B cell (primary cell): ENCODE measurements at regions not wholly inside any gene's neighbourhood (a gene's known extent, or its start where the extent isn't known, plus 50 kb on each side); places are given as distances from the start of the nearest gene placed in this dataset.

Source experiments
- ATAC-seq: fragments of 200-7000 bp; cut with Tn5 transposase; one replicate; pipeline ENCODE4 v1.10.0; 2021; ENCODE audit warnings: low read depth, mild to moderate bottlenecking, moderate number of reproducible peaks, moderate library complexity
- CTCF ChIA-PET: fragments of 350-600 bp; sonication (Branson Sonifier 250); formaldehyde crosslinking; loops from one replicate; lab custom pipeline; 2021; ENCODE audit warnings: antibody characterized with exemption, inconsistent platforms; lab: Charles Lee
- POLR2A ChIA-PET: fragments of 350-600 bp; sonication (Branson Sonifier 250); formaldehyde crosslinking; loops from one replicate; lab custom pipeline; 2021; ENCODE audit warnings: antibody characterized with exemption; lab: Charles Lee
- DNase-seq: peaks from one replicate; pipeline ENCODE4 v3.0.0; 2013
- H2AFZ ChIP-seq: 2 replicates; pipeline ENCODE4 v1.6.1; 2012; ENCODE audit warnings: mild to moderate bottlenecking, low read depth, low read length; ENCODE audit not compliant: insufficient read depth, poor library complexity, severe bottlenecking
- H3K27ac ChIP-seq, 2 donors: 1 replicate in 1 of 2; 2 replicates in 1 of 2; pipeline ENCODE4 v1.5.1; 2012 to 2013; ENCODE audit warnings: low read length in 2 of 2, mild to moderate bottlenecking in 2 of 2, moderate library complexity in 1 of 2
- H3K27me3 ChIP-seq, 4 experiments: fragments of 200-600 bp in 1 of 4; sonication (generic) in 1 of 4; replicated peaks in 1 of 4; 1 replicate in 2 of 4; 2 replicates in 2 of 4; pipeline versions ENCODE4 v1.6.1 to v1.7.0; 2013 to 2016; ENCODE audit warnings: low read length in 3 of 4, mild to moderate bottlenecking in 2 of 4, mixed read lengths in 1 of 4, moderate library complexity in 1 of 4; ENCODE audit not compliant: insufficient read depth in 4 of 4, control insufficient read depth in 3 of 4; ENCODE audit errors: control extremely low read depth in 1 of 4
- H3K36me3 ChIP-seq, 2 experiments: replicated peaks in 1 of 2; 1 replicate in 1 of 2; 2 replicates in 1 of 2; pipeline versions ENCODE4 v1.6.1 to v1.7.1; 2013; ENCODE audit warnings: low read length in 1 of 2; ENCODE audit not compliant: insufficient read depth in 2 of 2, control insufficient read depth in 1 of 2; ENCODE audit errors: control extremely low read depth in 1 of 2, extremely low read depth in 1 of 2
- H3K4me1 ChIP-seq, 2 donors: fragments of 200-600 bp in 1 of 2; sonication (generic) in 1 of 2; 1 replicate in 1 of 2; 2 replicates in 1 of 2; pipeline versions ENCODE4 v1.5.1 to v1.6.1; 2013 to 2017; ENCODE audit warnings: low read length in 2 of 2; ENCODE audit not compliant: control insufficient read depth in 2 of 2, insufficient read depth in 2 of 2
- H3K4me2 ChIP-seq: replicated peaks from 2 replicates; pipeline ENCODE3; 2012; ENCODE audit warnings: mild to moderate bottlenecking, low read depth, low read length; ENCODE audit not compliant: poor library complexity, severe bottlenecking
- H3K4me3 ChIP-seq, 5 experiments: fragments of 200-600 bp in 1 of 5; sonication (generic) in 1 of 5; 1 replicate in 3 of 5; 2 replicates in 2 of 5; pipeline versions ENCODE4 v1.5.1 to v1.7.0; 2011 to 2016; ENCODE audit warnings: low read length in 4 of 5, mild to moderate bottlenecking in 4 of 5, low read depth in 2 of 5, control low read depth in 1 of 5, moderate library complexity in 1 of 5; ENCODE audit not compliant: insufficient read depth in 1 of 5; ENCODE audit errors: control extremely low read depth in 1 of 5, extremely low read depth in 1 of 5
- H3K79me2 ChIP-seq: fragments of 200-600 bp; sonication (generic); one replicate; pipeline ENCODE4 v1.6.0; 2016; ENCODE audit warnings: low read length; ENCODE audit not compliant: control insufficient read depth, insufficient read depth
- H3K9ac ChIP-seq: fragments of 200-600 bp; sonication (generic); 2 replicates; pipeline ENCODE4 v1.6.1; 2017; ENCODE audit warnings: mild to moderate bottlenecking, low read length, moderate library complexity
- H3K9me3 ChIP-seq, 3 donors: one replicate each; pipeline versions ENCODE4 v1.6.1 to v1.7.1; 2013; ENCODE audit warnings: low read length in 2 of 3; ENCODE audit not compliant: control insufficient read depth in 2 of 3, insufficient read depth in 1 of 3; ENCODE audit errors: control extremely low read depth in 1 of 3
- H4K20me1 ChIP-seq: 2 replicates; pipeline ENCODE4 v1.6.0; 2012; ENCODE audit warnings: mild to moderate bottlenecking, low read length; ENCODE audit not compliant: insufficient read depth, control insufficient read depth, poor library complexity, severe bottlenecking
- H3K27ac Mint-ChIP-seq: one replicate; pipeline ENCODE4 v1.8.0; 2021; ENCODE audit warnings: mixed read lengths
- H3K27me3 Mint-ChIP-seq: one replicate; pipeline ENCODE4 v1.8.0; 2021; ENCODE audit warnings: mixed read lengths
- H3K4me1 Mint-ChIP-seq: one replicate; pipeline ENCODE4 v1.8.0; 2021; ENCODE audit warnings: mixed read lengths
- H3K4me3 Mint-ChIP-seq: one replicate; pipeline ENCODE4 v1.8.0; 2021; ENCODE audit warnings: mixed read lengths
- H3K9me3 Mint-ChIP-seq: one replicate; pipeline ENCODE4 v1.8.0; 2022; ENCODE audit warnings: mixed read lengths; ENCODE audit not compliant: insufficient read depth
- EZH2 ChIP-seq: IDR thresholded peaks from 2 replicates; pipeline ENCODE4 v1.6.1; 2012; ENCODE audit warnings: borderline replicate concordance, low read depth, mild to moderate bottlenecking, moderate library complexity, low read length; ENCODE audit not compliant: insufficient read depth, poor library complexity, severe bottlenecking
- WGBS: methylation state at CpG from one replicate; pipeline ENCODE4 v1.1.5; 2013; ENCODE audit warnings: missing lambda C conversion rate; ENCODE audit not compliant: insufficient coverage; 5-methylcytosine and 5-hydroxymethylcytosine counted together
- intact Hi-C: fragments of 100-400 bp; cut with micrococcal nuclease; formaldehyde crosslinking; loops from one replicate; pipeline ENCODE4 v1.10.0; 2022
- TF ChIP-seq, protein P1 (sequence below): fragments of 200-600 bp; IDR thresholded peaks from one replicate; pipeline ENCODE4 v1.8.0; 2022; ENCODE audit warnings: antibody characterized with exemption, mild to moderate bottlenecking

DNA sequence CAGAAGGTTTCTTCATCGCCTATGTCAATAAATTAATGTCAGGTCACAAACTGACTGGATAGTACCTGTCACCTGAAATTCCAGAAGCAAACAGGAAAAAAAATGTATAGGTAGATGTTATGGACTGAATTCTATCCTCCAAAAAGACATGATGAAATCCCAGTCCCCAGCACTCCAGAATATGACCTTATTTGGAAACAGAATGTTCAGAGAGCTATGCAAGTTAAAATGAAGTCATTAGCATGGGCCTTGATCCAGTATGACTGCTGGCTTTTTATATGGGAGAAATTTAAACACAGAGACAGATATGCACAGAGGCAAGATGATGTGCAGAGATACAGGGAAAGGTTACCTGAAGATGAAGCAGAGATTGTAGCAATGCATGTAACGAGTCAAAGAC lies 953.4 kb downstream of the ZPLD1 start:
- Mint-ChIP-seq H3K27me3 (no peaks in the 10 kb centered on the region), H3K9me3 (no peaks in the 10 kb centered on the region), H3K27ac (no peak overlapping the region), H3K4me3 (no peak overlapping the region), H3K4me1 (no peaks in the 10 kb centered on the region)
- no peaks in the 10 kb centered on the region for H3K4me1 ChIP-seq
- ChIA-PET POLR2A (no interaction called here), CTCF (no interaction called here)
- TF ChIP-seq EZH2: no peak
- TF ChIP-seq, protein P1, sequence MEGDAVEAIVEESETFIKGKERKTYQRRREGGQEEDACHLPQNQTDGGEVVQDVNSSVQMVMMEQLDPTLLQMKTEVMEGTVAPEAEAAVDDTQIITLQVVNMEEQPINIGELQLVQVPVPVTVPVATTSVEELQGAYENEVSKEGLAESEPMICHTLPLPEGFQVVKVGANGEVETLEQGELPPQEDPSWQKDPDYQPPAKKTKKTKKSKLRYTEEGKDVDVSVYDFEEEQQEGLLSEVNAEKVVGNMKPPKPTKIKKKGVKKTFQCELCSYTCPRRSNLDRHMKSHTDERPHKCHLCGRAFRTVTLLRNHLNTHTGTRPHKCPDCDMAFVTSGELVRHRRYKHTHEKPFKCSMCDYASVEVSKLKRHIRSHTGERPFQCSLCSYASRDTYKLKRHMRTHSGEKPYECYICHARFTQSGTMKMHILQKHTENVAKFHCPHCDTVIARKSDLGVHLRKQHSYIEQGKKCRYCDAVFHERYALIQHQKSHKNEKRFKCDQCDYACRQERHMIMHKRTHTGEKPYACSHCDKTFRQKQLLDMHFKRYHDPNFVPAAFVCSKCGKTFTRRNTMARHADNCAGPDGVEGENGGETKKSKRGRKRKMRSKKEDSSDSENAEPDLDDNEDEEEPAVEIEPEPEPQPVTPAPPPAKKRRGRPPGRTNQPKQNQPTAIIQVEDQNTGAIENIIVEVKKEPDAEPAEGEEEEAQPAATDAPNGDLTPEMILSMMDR: no peak
- ATAC-seq (no peak), DNase-seq (no peak)
- intact Hi-C loops: no loop called here
- H4K20me1 ChIP-seq: no peaks in the 10 kb centered on the region
- no peak overlapping the region for H3K4me2 ChIP-seq
- no peak overlapping the region for H2AFZ ChIP-seq
- WGBS: no CpG with 5 or more reads among the region's 2 CpGs
- H3K9ac ChIP-seq: no peak overlapping the region
- H3K79me2 ChIP-seq: no peaks in the 10 kb centered on the region
- H3K4me3 ChIP-seq: no peak overlapping the region
- H3K36me3 ChIP-seq: no peaks in the 10 kb centered on the region
- no peaks in the 10 kb centered on the region for H3K27me3 ChIP-seq
- H3K9me3 ChIP-seq: no peaks in the 10 kb centered on the region
- H3K27ac ChIP-seq: no peak overlapping the region

DNA sequence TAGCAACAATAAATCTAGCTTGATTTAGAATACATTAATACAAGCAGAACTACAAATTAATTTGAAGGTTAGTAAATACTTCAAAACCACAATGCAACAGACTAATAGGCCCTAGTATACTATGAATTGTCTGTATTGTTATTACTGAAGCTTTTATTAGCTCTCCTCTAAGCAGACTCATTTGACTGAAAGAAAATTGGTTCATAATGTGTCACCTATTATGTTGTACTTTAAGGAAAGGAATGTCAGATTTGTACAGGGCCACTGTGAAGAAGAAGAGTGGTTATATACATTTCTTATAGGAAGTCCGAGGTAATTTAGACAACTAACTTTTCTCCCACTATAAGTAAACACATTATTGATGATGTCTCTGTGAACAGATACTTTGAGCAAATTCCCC lies 954.5 kb downstream of the ZPLD1 start:
- H3K4me1 ChIP-seq: no peaks in the 10 kb centered on the region
- DNase-seq (no peak), ATAC-seq (no peak)
- no peaks in the 10 kb centered on the region for H3K9me3 ChIP-seq
- H3K4me1 Mint-ChIP-seq: no peaks in the 10 kb centered on the region
- H3K9ac ChIP-seq: no peak overlapping the region
- TF ChIP-seq, protein P1: no peak
- TF ChIP-seq EZH2: no peak
- H3K4me3 ChIP-seq: no peak overlapping the region
- H3K36me3 ChIP-seq: no peaks in the 10 kb centered on the region
- no peak overlapping the region for H2AFZ ChIP-seq
- WGBS: no CpG with 5 or more reads among the region's 1 CpG
- no peak overlapping the region for H3K4me2 ChIP-seq
- H3K79me2 ChIP-seq: no peaks in the 10 kb centered on the region
- ChIA-PET CTCF (no interaction called here), POLR2A (no interaction called here)
- intact Hi-C loops: no loop called here
- H3K27me3 Mint-ChIP-seq: no peaks in the 10 kb centered on the region
- H4K20me1 ChIP-seq: no peaks in the 10 kb centered on the region
- H3K27ac Mint-ChIP-seq: no peak overlapping the region
- no peak overlapping the region for H3K4me3 Mint-ChIP-seq
- H3K27ac ChIP-seq: no peak overlapping the region
- H3K9me3 Mint-ChIP-seq: no peaks in the 10 kb centered on the region
- H3K27me3 ChIP-seq: no peaks in the 10 kb centered on the region
